H9 (cell line): ENCODE measurements at regions not wholly inside any gene's neighbourhood (a gene's known extent, or its start where the extent isn't known, plus 50 kb on each side); places are given as distances from the start of the nearest gene placed in this dataset.

Source experiments
- DNase-seq: peaks from one replicate; pipeline ENCODE4 v3.0.0-alpha.2; 2017
- H2AFZ ChIP-seq: one replicate; pipeline ENCODE4 v1.6.1; 2013; ENCODE audit warnings: mild to moderate bottlenecking, low read length, control low read depth, moderate library complexity
- H2AK5ac ChIP-seq: 2 replicates; pipeline ENCODE4 v1.6.1; 2013; ENCODE audit warnings: low read length, control low read depth, mixed read lengths; ENCODE audit not compliant: insufficient read length
- H2BK120ac ChIP-seq: one replicate; pipeline ENCODE4 v1.6.1; 2013; ENCODE audit warnings: low read depth, mild to moderate bottlenecking, low read length, control low read depth, inconsistent platforms; ENCODE audit not compliant: poor library complexity, severe bottlenecking
- H2BK12ac ChIP-seq: 2 replicates; pipeline ENCODE4 v1.6.1; 2013; ENCODE audit warnings: low read length, control low read depth, mixed read lengths, low read depth; ENCODE audit not compliant: insufficient read length
- H2BK15ac ChIP-seq: 2 replicates; pipeline ENCODE4 v1.6.1; 2013; ENCODE audit warnings: low read depth, low read length, control low read depth
- H2BK20ac ChIP-seq: one replicate; pipeline ENCODE4 v1.6.1; 2013; ENCODE audit warnings: low read depth, mild to moderate bottlenecking, low read length, control low read depth, inconsistent platforms; ENCODE audit not compliant: poor library complexity, severe bottlenecking
- H2BK5ac ChIP-seq: 2 replicates; pipeline ENCODE4 v1.6.1; 2013; ENCODE audit warnings: low read length, control low read depth, mixed read lengths; ENCODE audit not compliant: insufficient read length
- H3K14ac ChIP-seq: 2 replicates; pipeline ENCODE4 v1.6.1; 2013; ENCODE audit warnings: low read length, control low read depth; ENCODE audit not compliant: insufficient read depth
- H3K18ac ChIP-seq: 2 replicates; pipeline ENCODE4 v1.6.1; 2013; ENCODE audit warnings: low read depth, mild to moderate bottlenecking, mixed read lengths, low read length, control low read depth; ENCODE audit not compliant: insufficient read length
- H3K23ac ChIP-seq: 2 replicates; pipeline ENCODE4 v1.6.1; 2013; ENCODE audit warnings: low read length, control low read depth, mixed read lengths, low read depth; ENCODE audit not compliant: insufficient read length
- H3K23me2 ChIP-seq: 2 replicates; pipeline ENCODE4 v1.6.1; 2013; ENCODE audit warnings: low read depth, mild to moderate bottlenecking, mixed read lengths, low read length, control low read depth; ENCODE audit not compliant: insufficient read length, poor library complexity, severe bottlenecking
- H3K27ac ChIP-seq: 2 replicates; pipeline ENCODE4 v1.5.1; 2013; ENCODE audit warnings: low read length, control low read depth, mixed read lengths, low read depth; ENCODE audit not compliant: insufficient read length
- H3K27me3 ChIP-seq: 2 replicates; pipeline ENCODE4 v1.6.1; 2013; ENCODE audit warnings: low read length, control low read depth, inconsistent platforms; ENCODE audit not compliant: insufficient read depth
- H3K4ac ChIP-seq: 2 replicates; pipeline ENCODE4 v1.6.1; 2013; ENCODE audit warnings: low read depth, mild to moderate bottlenecking, control low read depth, inconsistent platforms, low read length, moderate library complexity
- H3K4me1 ChIP-seq: 2 replicates; pipeline ENCODE4 v1.6.1; 2013; ENCODE audit warnings: low read length, control low read depth, inconsistent platforms; ENCODE audit not compliant: insufficient read depth
- H3K4me2 ChIP-seq: 2 replicates; pipeline ENCODE4 v1.6.1; 2013; ENCODE audit warnings: low read length, control low read depth, mixed read lengths; ENCODE audit not compliant: insufficient read length, insufficient read depth
- H3K56ac ChIP-seq: 2 replicates; pipeline ENCODE4 v1.6.1; 2013; ENCODE audit warnings: low read depth, mild to moderate bottlenecking, mixed read lengths, low read length, control low read depth; ENCODE audit not compliant: insufficient read length
- H3K79me1 ChIP-seq: 2 replicates; pipeline ENCODE4 v1.6.1; 2013; ENCODE audit warnings: low read depth, mild to moderate bottlenecking, moderate library complexity, low read length, control low read depth, inconsistent platforms; ENCODE audit not compliant: insufficient read depth, poor library complexity, severe bottlenecking
- H3K79me2 ChIP-seq: 2 replicates; pipeline ENCODE4 v1.6.1; 2013; ENCODE audit warnings: low read length, control low read depth, inconsistent platforms; ENCODE audit not compliant: insufficient read depth
- H3K9ac ChIP-seq: 2 replicates; pipeline ENCODE4 v1.6.1; 2013; ENCODE audit warnings: low read length, control low read depth, mixed read lengths; ENCODE audit not compliant: insufficient read length; ENCODE audit errors: extremely low read depth
- H3K9me3 ChIP-seq: one replicate; pipeline ENCODE4 v1.6.1; 2013; ENCODE audit warnings: low read depth, low read length, inconsistent platforms; ENCODE audit not compliant: control insufficient read depth
- H3T11ph ChIP-seq: one replicate; pipeline ENCODE4 v1.6.1; 2013; ENCODE audit warnings: mild to moderate bottlenecking, low read length, control low read depth, inconsistent platforms
- H4K20me1 ChIP-seq: one replicate; pipeline ENCODE4 v1.6.1; 2013; ENCODE audit not compliant: control insufficient read depth, insufficient read length, insufficient read depth
- H4K5ac ChIP-seq: 2 replicates; pipeline ENCODE4 v1.6.1; 2013; ENCODE audit warnings: low read depth, mild to moderate bottlenecking, mixed read lengths, low read length, control low read depth; ENCODE audit not compliant: insufficient read length
- H4K8ac ChIP-seq: replicated peaks from 2 replicates; pipeline ENCODE4 v1.6.1; 2013; ENCODE audit warnings: low read length, control low read depth, mixed read lengths, low read depth; ENCODE audit not compliant: insufficient read length
- H4K91ac ChIP-seq: 2 replicates; pipeline ENCODE4 v1.6.1; 2013; ENCODE audit warnings: low read depth, mild to moderate bottlenecking, moderate library complexity, mixed read lengths, low read length, control low read depth; ENCODE audit not compliant: insufficient read length
- H3K27ac Mint-ChIP-seq, 3 experiments: 2 replicates in 2 of 3; 3 replicates in 1 of 3; pipeline ENCODE4 v1.8.0; 2020 to 2021; ENCODE audit warnings: mixed read lengths in 3 of 3, mild to moderate bottlenecking in 1 of 3, moderate library complexity in 1 of 3
- H3K27me3 Mint-ChIP-seq: 2 replicates; pipeline ENCODE4 v1.8.0; 2021; ENCODE audit warnings: low read depth, mild to moderate bottlenecking, moderate library complexity, mixed read lengths
- H3K36me3 Mint-ChIP-seq, 3 experiments: 2 replicates in 2 of 3; 3 replicates in 1 of 3; pipeline ENCODE4 v1.8.0; 2020 to 2021; ENCODE audit warnings: low read depth in 3 of 3, mixed read lengths in 3 of 3; ENCODE audit not compliant: insufficient read depth in 1 of 3
- H3K4me1 Mint-ChIP-seq, 2 experiments: 2 replicates each; pipeline ENCODE4 v1.8.0; 2020; ENCODE audit warnings: mixed read lengths in 2 of 2
- H3K4me3 Mint-ChIP-seq, 2 experiments: 2 replicates in 1 of 2; 3 replicates in 1 of 2; pipeline ENCODE4 v1.8.0; 2020 to 2021; ENCODE audit warnings: mild to moderate bottlenecking in 2 of 2, mixed read lengths in 2 of 2, moderate library complexity in 1 of 2
- H3K9me3 Mint-ChIP-seq, 2 experiments: 2 replicates in 1 of 2; 3 replicates in 1 of 2; pipeline ENCODE4 v1.8.0; 2020; ENCODE audit warnings: mild to moderate bottlenecking in 2 of 2, mixed read lengths in 2 of 2, moderate library complexity in 1 of 2
- TF ChIP-seq, protein P1 (sequence below): fragments of 200-600 bp; sonication (generic); conservative IDR thresholded peaks from 3 replicates; pipeline ENCODE4 v1.8.0; 2021; ENCODE audit warnings: antibody characterized with exemption, mild to moderate bottlenecking

DNA sequence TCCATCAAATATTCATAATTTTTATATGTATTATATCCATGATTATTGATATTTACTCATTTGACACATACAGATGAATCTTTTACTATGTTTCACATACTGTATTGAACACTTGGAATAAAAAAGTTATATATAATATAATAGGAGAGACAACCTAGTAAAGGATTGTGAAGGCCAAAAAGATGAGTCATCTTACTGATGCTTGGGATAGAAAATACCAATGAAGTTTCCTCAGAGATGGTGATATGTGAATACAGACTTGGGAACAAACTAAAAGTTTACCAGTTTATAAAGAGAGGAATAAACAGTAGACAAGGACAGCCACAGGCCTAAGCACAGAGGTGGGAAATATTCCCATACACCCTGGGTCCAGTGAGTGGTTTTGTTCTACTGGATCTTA, 743.9 kb upstream of the FLRT2 start:
- DNase-seq: no peak
- H3K79me1 ChIP-seq: no peaks in the 10 kb centered on the region
- no peak overlapping the region for H2BK120ac ChIP-seq
- H3K27ac ChIP-seq: no peak overlapping the region
- no peak overlapping the region for H2BK20ac ChIP-seq
- H3K14ac ChIP-seq: no peak overlapping the region
- no peak overlapping the region for H2AFZ ChIP-seq
- H3K79me2 ChIP-seq: no peaks in the 10 kb centered on the region
- H2BK12ac ChIP-seq: no peak overlapping the region
- no peaks in the 10 kb centered on the region for H4K20me1 ChIP-seq
- H3T11ph ChIP-seq: no peak overlapping the region
- no peaks in the 10 kb centered on the region for H3K23me2 ChIP-seq
- no peak overlapping the region for H4K8ac ChIP-seq
- no peak overlapping the region for H3K23ac ChIP-seq
- H3K4me2 ChIP-seq: no peak overlapping the region
- H3K56ac ChIP-seq: no peak overlapping the region
- H2BK5ac ChIP-seq: no peak overlapping the region
- Mint-ChIP-seq H3K9me3 (no peaks in the 10 kb centered on the region; a peak in 1 of 5 replicates), H3K27ac (no peak overlapping the region), H3K27me3 (no peaks in the 10 kb centered on the region), H3K4me3 (no peak overlapping the region), H3K4me1 (no peaks in the 10 kb centered on the region), H3K36me3 (no peaks in the 10 kb centered on the region)
- no peaks in the 10 kb centered on the region for H3K4me1 ChIP-seq
- no peak overlapping the region for H4K91ac ChIP-seq
- H2BK15ac ChIP-seq: no peak overlapping the region
- no peak overlapping the region for H3K18ac ChIP-seq
- H2AK5ac ChIP-seq: no peak overlapping the region
- TF ChIP-seq, protein P1, sequence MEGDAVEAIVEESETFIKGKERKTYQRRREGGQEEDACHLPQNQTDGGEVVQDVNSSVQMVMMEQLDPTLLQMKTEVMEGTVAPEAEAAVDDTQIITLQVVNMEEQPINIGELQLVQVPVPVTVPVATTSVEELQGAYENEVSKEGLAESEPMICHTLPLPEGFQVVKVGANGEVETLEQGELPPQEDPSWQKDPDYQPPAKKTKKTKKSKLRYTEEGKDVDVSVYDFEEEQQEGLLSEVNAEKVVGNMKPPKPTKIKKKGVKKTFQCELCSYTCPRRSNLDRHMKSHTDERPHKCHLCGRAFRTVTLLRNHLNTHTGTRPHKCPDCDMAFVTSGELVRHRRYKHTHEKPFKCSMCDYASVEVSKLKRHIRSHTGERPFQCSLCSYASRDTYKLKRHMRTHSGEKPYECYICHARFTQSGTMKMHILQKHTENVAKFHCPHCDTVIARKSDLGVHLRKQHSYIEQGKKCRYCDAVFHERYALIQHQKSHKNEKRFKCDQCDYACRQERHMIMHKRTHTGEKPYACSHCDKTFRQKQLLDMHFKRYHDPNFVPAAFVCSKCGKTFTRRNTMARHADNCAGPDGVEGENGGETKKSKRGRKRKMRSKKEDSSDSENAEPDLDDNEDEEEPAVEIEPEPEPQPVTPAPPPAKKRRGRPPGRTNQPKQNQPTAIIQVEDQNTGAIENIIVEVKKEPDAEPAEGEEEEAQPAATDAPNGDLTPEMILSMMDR: no peak
- no peak overlapping the region for H4K5ac ChIP-seq
- no peak overlapping the region for H3K9ac ChIP-seq
- H3K4ac ChIP-seq: no peak overlapping the region
- no peaks in the 10 kb centered on the region for H3K27me3 ChIP-seq
- H3K9me3 ChIP-seq: no peaks in the 10 kb centered on the region
